Hematopoietic multipotent progenitor cell treated with erythropoietin and hydrocortisone succinate and interleukin-3 and kit ligand, for 8 days (in vitro differentiated cells): ENCODE measurements at regions not wholly inside any gene's neighbourhood (a gene's known extent, or its start where the extent isn't known, plus 50 kb on each side); places are given as distances from the start of the nearest gene placed in this dataset.

Experiments
- DNase-seq: peaks from one replicate; pipeline ENCODE4 v3.0.0-alpha.2; 2015

GRCh38 chr11:88231894-88232482, 56.7 kb upstream of the RAB38 start:
- DNase-seq = peak; percentile 43

- DNase-seq = no peak
Measured at GRCh38 chr11:88229303-88229702, 54.1 kb upstream of the RAB38 start.
